Hepatocyte (in vitro differentiated cells): ENCODE measurements at regions not wholly inside any gene's neighbourhood (a gene's known extent, or its start where the extent isn't known, plus 50 kb on each side); places are given as distances from the start of the nearest gene placed in this dataset.

ENCODE experiments used
- EZH2 ChIP-seq: fragments of 200-600 bp; sonication (generic); IDR thresholded peaks from 2 replicates; pipeline ENCODE4 v1.6.1; 2016; ENCODE audit warnings: antibody characterized with exemption, mild to moderate bottlenecking, borderline replicate concordance
- EZH2phosphoT487 ChIP-seq: fragments of 200-600 bp; sonication (generic); IDR thresholded peaks from one replicate; pipeline ENCODE4 v1.6.1; 2018; ENCODE audit warnings: antibody characterized with exemption, mild to moderate bottlenecking, low read depth, moderate library complexity; ENCODE audit not compliant: unreplicated experiment, severe bottlenecking
- TF ChIP-seq, protein P1 (sequence below): fragments of 200-600 bp; sonication (generic); IDR thresholded peaks from 2 replicates; pipeline ENCODE4 v1.5.1; 2016; ENCODE audit warnings: antibody characterized with exemption, mild to moderate bottlenecking; ENCODE audit not compliant: poor library complexity

DNA sequence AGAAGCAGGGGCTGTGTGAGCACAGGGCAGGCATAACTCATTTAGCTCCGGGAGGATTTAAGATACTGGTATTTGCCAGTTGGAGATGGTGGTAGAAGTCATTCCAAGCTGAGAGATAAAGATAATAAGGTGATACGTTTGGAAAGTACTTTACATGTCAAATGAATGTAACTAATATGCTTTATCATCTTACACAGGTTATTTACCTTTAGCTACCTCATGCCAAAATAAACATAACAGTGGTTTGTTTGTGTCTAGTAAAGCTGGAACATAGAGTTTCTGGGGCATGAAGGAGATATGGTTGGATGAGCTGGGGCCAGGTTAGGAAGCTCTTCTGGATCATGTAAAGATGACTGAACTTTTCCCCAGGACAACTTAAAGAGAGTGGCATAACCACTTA lies 126.9 kb upstream of the PIK3C3 start:
- TF ChIP-seq, protein P1, sequence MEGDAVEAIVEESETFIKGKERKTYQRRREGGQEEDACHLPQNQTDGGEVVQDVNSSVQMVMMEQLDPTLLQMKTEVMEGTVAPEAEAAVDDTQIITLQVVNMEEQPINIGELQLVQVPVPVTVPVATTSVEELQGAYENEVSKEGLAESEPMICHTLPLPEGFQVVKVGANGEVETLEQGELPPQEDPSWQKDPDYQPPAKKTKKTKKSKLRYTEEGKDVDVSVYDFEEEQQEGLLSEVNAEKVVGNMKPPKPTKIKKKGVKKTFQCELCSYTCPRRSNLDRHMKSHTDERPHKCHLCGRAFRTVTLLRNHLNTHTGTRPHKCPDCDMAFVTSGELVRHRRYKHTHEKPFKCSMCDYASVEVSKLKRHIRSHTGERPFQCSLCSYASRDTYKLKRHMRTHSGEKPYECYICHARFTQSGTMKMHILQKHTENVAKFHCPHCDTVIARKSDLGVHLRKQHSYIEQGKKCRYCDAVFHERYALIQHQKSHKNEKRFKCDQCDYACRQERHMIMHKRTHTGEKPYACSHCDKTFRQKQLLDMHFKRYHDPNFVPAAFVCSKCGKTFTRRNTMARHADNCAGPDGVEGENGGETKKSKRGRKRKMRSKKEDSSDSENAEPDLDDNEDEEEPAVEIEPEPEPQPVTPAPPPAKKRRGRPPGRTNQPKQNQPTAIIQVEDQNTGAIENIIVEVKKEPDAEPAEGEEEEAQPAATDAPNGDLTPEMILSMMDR = no peak
- TF ChIP-seq EZH2phosphoT487 (no peak), EZH2 (no peak)
